ENCODE measurements at regions not wholly inside any gene's neighbourhood (a gene's known extent, or its start where the extent isn't known, plus 50 kb on each side); places are given as distances from the start of the nearest gene placed in this dataset.

- ATAC-seq: no peak
- no peak overlapping the region for H3K27ac ChIP-seq
- 54 to 95% (median 71%) methylated on average over 3 of the region's 3 CpGs for WGBS, 4 donors
- no peaks in the 10 kb centered on the region for H3K4me1 ChIP-seq
- intact Hi-C loops (cut with DNase I): no loop called here
- TF ChIP-seq CTCF (IDR thresholded peaks at IDR 0.05): no peak
- TF ChIP-seq POLR2A (IDR thresholded peaks at IDR 0.05): no peak
- DNase-seq: no peak
- H3K9me3 ChIP-seq: peaks cover 0 to 11% (median 1%) of the 10 kb centered on the region in 12 donors
- H3K27me3 ChIP-seq: no peaks in the 10 kb centered on the region
- no peak overlapping the region for H3K4me3 ChIP-seq
- H3K36me3 ChIP-seq: no peaks in the 10 kb centered on the region
Observed at GRCh38 chr14:41037388-41037787, 569.3 kb upstream of the LRFN5 start.

- WGBS, 4 donors: 77 to 88% (median 85%) methylated on average over 1 of the region's 1 CpG
- TF ChIP-seq CTCF (IDR thresholded peaks at IDR 0.05) (no peak), POLR2A (IDR thresholded peaks at IDR 0.05) (no peak)
- Histone ChIP-seq H3K27ac (no peak overlapping the region), H3K36me3 (no peaks in the 10 kb centered on the region), H3K4me1 (no peaks in the 10 kb centered on the region), H3K4me3 (no peak overlapping the region), H3K9me3 (peaks cover 0 to 17% (median 3%) of the 10 kb centered on the region in 12 donors), H3K27me3 (no peaks in the 10 kb centered on the region)
- no peak for DNase-seq
- no peak for ATAC-seq
- intact Hi-C loops (cut with DNase I): no loop called here
Observed at GRCh38 chr14:41034969-41035368, 571.7 kb upstream of the LRFN5 start.

- WGBS, 4 donors: 77 to 85% (median 79%) methylated on average over 2 of the region's 2 CpGs
Observed at GRCh38 chr14:41022932-41023331, 583.7 kb upstream of the LRFN5 start.

GRCh38 chr14:41016213-41016612 is 590.5 kb upstream of the LRFN5 start:
- H3K4me3 ChIP-seq: no peak overlapping the region
- peaks cover 0 to 2% (median 0%) of the 10 kb centered on the region in 12 donors for H3K9me3 ChIP-seq
- TF ChIP-seq POLR2A (IDR thresholded peaks at IDR 0.05) (no peak), CTCF (IDR thresholded peaks at IDR 0.05) (no peak)
- ATAC-seq (no peak), DNase-seq (no peak)
- no peak overlapping the region for H3K27ac ChIP-seq
- H3K4me1 ChIP-seq: no peaks in the 10 kb centered on the region
- WGBS, 4 donors: 35 to 51% (median 43%) methylated on average over 4 of the region's 4 CpGs
- H3K36me3 ChIP-seq: no peaks in the 10 kb centered on the region
- H3K27me3 ChIP-seq: no peaks in the 10 kb centered on the region
- intact Hi-C loops (cut with DNase I): no loop called here

More at GRCh38 chr14:41022932-41023331, 583.7 kb upstream of the LRFN5 start:
- Histone ChIP-seq H3K4me1 (no peaks in the 10 kb centered on the region), H3K4me3 (no peak overlapping the region), H3K36me3 (no peaks in the 10 kb centered on the region), H3K27ac (no peak overlapping the region), H3K27me3 (no peaks in the 10 kb centered on the region), H3K9me3 (peaks cover 0 to 14% (median 0%) of the 10 kb centered on the region in 12 donors)
- intact Hi-C loops (cut with DNase I): no loop called here
- ATAC-seq (no peak), DNase-seq (no peak)
- TF ChIP-seq CTCF (IDR thresholded peaks at IDR 0.05): no peak
